ENCODE measurements at regions not wholly inside any gene's neighbourhood (a gene's known extent, or its start where the extent isn't known, plus 50 kb on each side); places are given as distances from the start of the nearest gene placed in this dataset.

GRCh38 chr7:118075936-118076335, 108.0 kb upstream of the LSM8 start:
- ChIA-PET POLR2A (no interaction called here), CTCF (no interaction called here)
- DNase-seq (ENCODE audit: low read depth, low spot score): no peak
- TF ChIP-seq CTCF (IDR thresholded peaks at IDR 0.05; ENCODE audit: insufficient read depth, low read length, missing control alignments): no peak
- no peak overlapping the region for H3K4me3 ChIP-seq (ENCODE audit: low read depth, low read length)

GRCh38 chr7:118076564-118076963, 107.4 kb upstream of the LSM8 start:
- no peak overlapping the region for H3K4me3 ChIP-seq (ENCODE audit: low read depth, low read length)
- CTCF ChIA-PET: no interaction called here
- POLR2A ChIA-PET: no interaction called here
- TF ChIP-seq CTCF (IDR thresholded peaks at IDR 0.05; ENCODE audit: insufficient read depth, low read length, missing control alignments): no peak
- DNase-seq (ENCODE audit: low read depth, low spot score): no peak

- H3K4me3 ChIP-seq (ENCODE audit: low read depth, low read length): no peak overlapping the region
- POLR2A ChIA-PET: no interaction called here
- CTCF ChIA-PET: no interaction called here
- TF ChIP-seq CTCF (IDR thresholded peaks at IDR 0.05; ENCODE audit: insufficient read depth, low read length, missing control alignments): no peak
- DNase-seq (ENCODE audit: low read depth, low spot score): no peak
Observed at GRCh38 chr7:118078015-118078414, 105.9 kb upstream of the LSM8 start.

- ChIA-PET POLR2A (no interaction called here), CTCF (no interaction called here)
- no peak for TF ChIP-seq CTCF (IDR thresholded peaks at IDR 0.05; ENCODE audit: insufficient read depth, low read length, missing control alignments)
- DNase-seq (ENCODE audit: low read depth, low spot score): no peak
- no peak overlapping the region for H3K4me3 ChIP-seq (ENCODE audit: low read depth, low read length)
Observed at GRCh38 chr7:118079369-118079768, 104.6 kb upstream of the LSM8 start.

GRCh38 chr7:118080947-118081346, 103.0 kb upstream of the LSM8 start:
- CTCF ChIA-PET: no interaction called here
- DNase-seq (ENCODE audit: low read depth, low spot score): no peak
- H3K4me3 ChIP-seq (ENCODE audit: low read depth, low read length): no peak overlapping the region
- no peak for TF ChIP-seq CTCF (IDR thresholded peaks at IDR 0.05; ENCODE audit: insufficient read depth, low read length, missing control alignments)
- POLR2A ChIA-PET: no interaction called here

- CTCF ChIA-PET: no interaction called here
Observed at GRCh38 chr7:118082506-118082905, 101.5 kb upstream of the LSM8 start.

More at GRCh38 chr7:118082506-118082905, 101.5 kb upstream of the LSM8 start:
- DNase-seq (ENCODE audit: low read depth, low spot score): no peak
- H3K4me3 ChIP-seq (ENCODE audit: low read depth, low read length): no peak overlapping the region
- no peak for TF ChIP-seq CTCF (IDR thresholded peaks at IDR 0.05; ENCODE audit: insufficient read depth, low read length, missing control alignments)
- POLR2A ChIA-PET: no interaction called here

Measured in AG04449 (cell line).